ENCODE measurements at regions not wholly inside any gene's neighbourhood (a gene's known extent, or its start where the extent isn't known, plus 50 kb on each side); places are given as distances from the start of the nearest gene placed in this dataset.

- no peak for TF ChIP-seq POLR2A (IDR thresholded peaks at IDR 0.05; ENCODE audit: low read length)
- TF ChIP-seq GATA1 (IDR thresholded peaks at IDR 0.05; ENCODE audit: low read depth, low read length) = no peak
These were observed 144.1 kb downstream of the PLK2 start for GRCh38 chr5:58315794-58316193.
